ENCODE measurements at regions not wholly inside any gene's neighbourhood (a gene's known extent, or its start where the extent isn't known, plus 50 kb on each side); places are given as distances from the start of the nearest gene placed in this dataset.

DNA sequence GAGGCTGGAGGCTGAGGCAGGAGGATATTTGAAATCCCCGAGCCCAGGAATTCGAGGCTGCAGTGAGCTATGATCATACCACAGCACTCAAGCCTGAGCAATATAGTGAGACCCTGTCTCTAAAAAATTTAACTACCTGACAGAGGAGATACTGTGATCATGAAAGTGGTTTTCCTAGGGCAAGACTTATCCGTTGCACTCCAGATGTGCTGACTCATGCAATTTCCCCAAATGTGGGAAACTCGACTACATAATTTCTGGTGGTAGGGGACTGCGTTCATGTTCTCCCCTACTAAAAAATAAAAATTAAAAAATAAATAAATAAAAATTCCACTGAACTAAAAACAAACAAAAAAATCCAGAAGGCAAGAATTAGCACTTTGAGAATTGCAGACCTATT, 271.7 kb downstream of the SHQ1 start:
- TF ChIP-seq POLR2AphosphoS5 (IDR thresholded peaks at IDR 0.05; ENCODE audit: insufficient read depth in 1 of 2, low read depth in 1 of 2), result no peak
- TF ChIP-seq, protein P1, sequence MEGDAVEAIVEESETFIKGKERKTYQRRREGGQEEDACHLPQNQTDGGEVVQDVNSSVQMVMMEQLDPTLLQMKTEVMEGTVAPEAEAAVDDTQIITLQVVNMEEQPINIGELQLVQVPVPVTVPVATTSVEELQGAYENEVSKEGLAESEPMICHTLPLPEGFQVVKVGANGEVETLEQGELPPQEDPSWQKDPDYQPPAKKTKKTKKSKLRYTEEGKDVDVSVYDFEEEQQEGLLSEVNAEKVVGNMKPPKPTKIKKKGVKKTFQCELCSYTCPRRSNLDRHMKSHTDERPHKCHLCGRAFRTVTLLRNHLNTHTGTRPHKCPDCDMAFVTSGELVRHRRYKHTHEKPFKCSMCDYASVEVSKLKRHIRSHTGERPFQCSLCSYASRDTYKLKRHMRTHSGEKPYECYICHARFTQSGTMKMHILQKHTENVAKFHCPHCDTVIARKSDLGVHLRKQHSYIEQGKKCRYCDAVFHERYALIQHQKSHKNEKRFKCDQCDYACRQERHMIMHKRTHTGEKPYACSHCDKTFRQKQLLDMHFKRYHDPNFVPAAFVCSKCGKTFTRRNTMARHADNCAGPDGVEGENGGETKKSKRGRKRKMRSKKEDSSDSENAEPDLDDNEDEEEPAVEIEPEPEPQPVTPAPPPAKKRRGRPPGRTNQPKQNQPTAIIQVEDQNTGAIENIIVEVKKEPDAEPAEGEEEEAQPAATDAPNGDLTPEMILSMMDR (IDR thresholded peaks at IDR 0.05), result no peak

Measured in vagina (tissue), 2 donors.